HepG2 (cell line): ENCODE measurements at regions not wholly inside any gene's neighbourhood (a gene's known extent, or its start where the extent isn't known, plus 50 kb on each side); places are given as distances from the start of the nearest gene placed in this dataset.
A peak's percentile ranks its signal among the peaks of the same experiment; 100 is the strongest.

Experiments used
- HES4 ChIP-seq: sonication (generic); formaldehyde crosslinking; IDR thresholded peaks from 2 replicates; pipeline ENCODE4 v1.9.0; 2021; ENCODE audit warnings: mild to moderate bottlenecking, missing genetic modification reagents, borderline replicate concordance
- MAF1 ChIP-seq: sonication (generic); formaldehyde crosslinking; IDR thresholded peaks from 2 replicates; pipeline ENCODE4 v1.5.0; 2020; ENCODE audit warnings: missing genetic modification reagents, borderline replicate concordance
- NFE2L2 ChIP-seq: fragments of 150-350 bp; IDR thresholded peaks from 2 replicates; pipeline ENCODE4 v1.6.1; 2014; ENCODE audit warnings: low read length
- RBM22 ChIP-seq: fragments of 200-400 bp; formaldehyde crosslinking; optimal IDR thresholded peaks from 2 replicates; pipeline ENCODE3; 2017; ENCODE audit warnings: mild to moderate bottlenecking, low read length, moderate library complexity
- SCMH1 ChIP-seq: sonication (generic); formaldehyde crosslinking; IDR thresholded peaks from 2 replicates; pipeline ENCODE4 v1.9.0; 2021; ENCODE audit warnings: missing genetic modification reagents, mild to moderate bottlenecking, borderline replicate concordance
- SP4 ChIP-seq: sonication (generic); formaldehyde crosslinking; IDR thresholded peaks from 2 replicates; pipeline ENCODE4 v1.8.1; 2023; ENCODE audit warnings: mild to moderate bottlenecking, missing genetic modification reagents
- THYN1 ChIP-seq: sonication (generic); formaldehyde crosslinking; IDR thresholded peaks from 2 replicates; pipeline ENCODE4 v1.8.1; 2023; ENCODE audit warnings: low read depth, mild to moderate bottlenecking, moderate library complexity, missing genetic modification reagents, borderline replicate concordance
- ZBTB2 ChIP-seq: sonication (generic); formaldehyde crosslinking; IDR thresholded peaks from 2 replicates; pipeline ENCODE4 v1.8.0; 2022; ENCODE audit warnings: low read depth, missing genetic modification reagents
- ZFP90 ChIP-seq: sonication (generic); formaldehyde crosslinking; IDR thresholded peaks from 2 replicates; pipeline ENCODE4 v1.8.0; 2022; ENCODE audit warnings: missing genetic modification reagents, mild to moderate bottlenecking, inconsistent platforms, borderline replicate concordance
- ZMYM2 ChIP-seq: sonication (generic); formaldehyde crosslinking; IDR thresholded peaks from 2 replicates; pipeline ENCODE4 v1.8.0; 2022; ENCODE audit warnings: mild to moderate bottlenecking, missing genetic modification reagents
- ZNF136 ChIP-seq: sonication (generic); formaldehyde crosslinking; IDR thresholded peaks from 2 replicates; pipeline ENCODE4 v1.8.1; 2022; ENCODE audit warnings: low read depth, mild to moderate bottlenecking, moderate library complexity, missing genetic modification reagents
- ZNF383 ChIP-seq: sonication (generic); formaldehyde crosslinking; IDR thresholded peaks from 2 replicates; pipeline ENCODE4 v1.4.0; 2020; ENCODE audit warnings: missing genetic modification reagents, mild to moderate bottlenecking, borderline replicate concordance
- ZNF503 ChIP-seq: sonication (generic); formaldehyde crosslinking; IDR thresholded peaks from 2 replicates; pipeline ENCODE4 v1.4.0; 2020; ENCODE audit warnings: missing genetic modification reagents
- ZNF546 ChIP-seq: sonication (generic); formaldehyde crosslinking; conservative IDR thresholded peaks from 2 replicates; pipeline ENCODE4 v1.8.1; 2023; ENCODE audit warnings: mild to moderate bottlenecking, missing genetic modification reagents
- ZNF564 ChIP-seq: sonication (generic); formaldehyde crosslinking; IDR thresholded peaks from 2 replicates; pipeline ENCODE4 v1.8.1; 2023; ENCODE audit warnings: mild to moderate bottlenecking, missing genetic modification reagents
- ZNF746 ChIP-seq: sonication (generic); formaldehyde crosslinking; IDR thresholded peaks from 2 replicates; pipeline ENCODE4 v1.8.0; 2022; ENCODE audit warnings: mild to moderate bottlenecking, missing genetic modification reagents
- ZNF776 ChIP-seq: sonication (generic); formaldehyde crosslinking; IDR thresholded peaks from 2 replicates; pipeline ENCODE4 v1.4.0; 2020; ENCODE audit warnings: mild to moderate bottlenecking, missing genetic modification reagents
- ZNF839 ChIP-seq: sonication (generic); formaldehyde crosslinking; IDR thresholded peaks from 2 replicates; pipeline ENCODE4 v1.4.0; 2020; ENCODE audit warnings: missing genetic modification reagents, mild to moderate bottlenecking, borderline replicate concordance
- ZNF883 ChIP-seq: sonication (generic); formaldehyde crosslinking; IDR thresholded peaks from 2 replicates; pipeline ENCODE4 v1.5.1; 2020; ENCODE audit warnings: mild to moderate bottlenecking, missing genetic modification reagents; ENCODE audit errors: not compliant biosample characterization
- ZSCAN20 ChIP-seq: sonication (generic); formaldehyde crosslinking; IDR thresholded peaks from 2 replicates; pipeline ENCODE4 v1.4.0; 2020; ENCODE audit warnings: missing genetic modification reagents, mild to moderate bottlenecking, borderline replicate concordance
- TF ChIP-seq, protein P1 (sequence below): sonication (generic); formaldehyde crosslinking; IDR thresholded peaks from 2 replicates; pipeline ENCODE4 v1.9.0; 2021; ENCODE audit warnings: missing genetic modification reagents, borderline replicate concordance
- TF ChIP-seq, protein P2 (sequence below): fragments of 450-650 bp; IDR thresholded peaks from 2 replicates; pipeline ENCODE4 v1.6.1; 2016

- TF ChIP-seq ZSCAN20 (CRISPR knock-in tag) (no peak; the same call in 1 of the 2 replicates), ZNF136 (no peak), SCMH1 (CRISPR knock-in tag) (no peak), ZNF546 (CRISPR knock-in tag) (no peak), MAF1 (no peak), ZNF883 (CRISPR knock-in tag) (no peak), ZNF564 (no peak), ZMYM2 (CRISPR knock-in tag) (no peak), ZFP90 (CRISPR knock-in tag) (peak; percentile 32; the same call in 1 of the 2 replicates), ZNF746 (CRISPR knock-in tag) (no peak), ZNF776 (CRISPR knock-in tag) (no peak), ZNF383 (CRISPR knock-in tag) (no peak), HES4 (CRISPR knock-in tag) (no peak), ZNF839 (no peak), NFE2L2 (no peak), SP4 (CRISPR knock-in tag) (no peak), RBM22 (no peak), THYN1 (no peak), ZNF503 (CRISPR knock-in tag) (no peak), ZBTB2 (CRISPR knock-in tag) (no peak)
- TF ChIP-seq, protein P1, sequence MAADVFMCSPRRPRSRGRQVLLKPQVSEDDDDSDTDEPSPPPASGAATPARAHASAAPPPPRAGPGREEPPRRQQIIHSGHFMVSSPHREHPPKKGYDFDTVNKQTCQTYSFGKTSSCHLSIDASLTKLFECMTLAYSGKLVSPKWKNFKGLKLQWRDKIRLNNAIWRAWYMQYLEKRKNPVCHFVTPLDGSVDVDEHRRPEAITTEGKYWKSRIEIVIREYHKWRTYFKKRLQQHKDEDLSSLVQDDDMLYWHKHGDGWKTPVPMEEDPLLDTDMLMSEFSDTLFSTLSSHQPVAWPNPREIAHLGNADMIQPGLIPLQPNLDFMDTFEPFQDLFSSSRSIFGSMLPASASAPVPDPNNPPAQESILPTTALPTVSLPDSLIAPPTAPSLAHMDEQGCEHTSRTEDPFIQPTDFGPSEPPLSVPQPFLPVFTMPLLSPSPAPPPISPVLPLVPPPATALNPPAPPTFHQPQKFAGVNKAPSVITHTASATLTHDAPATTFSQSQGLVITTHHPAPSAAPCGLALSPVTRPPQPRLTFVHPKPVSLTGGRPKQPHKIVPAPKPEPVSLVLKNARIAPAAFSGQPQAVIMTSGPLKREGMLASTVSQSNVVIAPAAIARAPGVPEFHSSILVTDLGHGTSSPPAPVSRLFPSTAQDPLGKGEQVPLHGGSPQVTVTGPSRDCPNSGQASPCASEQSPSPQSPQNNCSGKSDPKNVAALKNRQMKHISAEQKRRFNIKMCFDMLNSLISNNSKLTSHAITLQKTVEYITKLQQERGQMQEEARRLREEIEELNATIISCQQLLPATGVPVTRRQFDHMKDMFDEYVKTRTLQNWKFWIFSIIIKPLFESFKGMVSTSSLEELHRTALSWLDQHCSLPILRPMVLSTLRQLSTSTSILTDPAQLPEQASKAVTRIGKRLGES: no peak
- TF ChIP-seq, protein P2, sequence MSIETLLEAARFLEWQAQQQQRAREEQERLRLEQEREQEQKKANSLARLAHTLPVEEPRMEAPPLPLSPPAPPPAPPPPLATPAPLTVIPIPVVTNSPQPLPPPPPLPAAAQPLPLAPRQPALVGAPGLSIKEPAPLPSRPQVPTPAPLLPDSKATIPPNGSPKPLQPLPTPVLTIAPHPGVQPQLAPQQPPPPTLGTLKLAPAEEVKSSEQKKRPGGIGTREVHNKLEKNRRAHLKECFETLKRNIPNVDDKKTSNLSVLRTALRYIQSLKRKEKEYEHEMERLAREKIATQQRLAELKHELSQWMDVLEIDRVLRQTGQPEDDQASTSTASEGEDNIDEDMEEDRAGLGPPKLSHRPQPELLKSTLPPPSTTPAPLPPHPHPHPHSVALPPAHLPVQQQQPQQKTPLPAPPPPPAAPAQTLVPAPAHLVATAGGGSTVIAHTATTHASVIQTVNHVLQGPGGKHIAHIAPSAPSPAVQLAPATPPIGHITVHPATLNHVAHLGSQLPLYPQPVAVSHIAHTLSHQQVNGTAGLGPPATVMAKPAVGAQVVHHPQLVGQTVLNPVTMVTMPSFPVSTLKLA: peak; percentile 41; the same call in 1 of the 2 replicates
Measured at GRCh38 chr7:131107337-131108211, 220.1 kb upstream of the MKLN1 start (continued).
